Parathyroid adenoma (tissue), 2 donors: ENCODE measurements at regions not wholly inside any gene's neighbourhood (a gene's known extent, or its start where the extent isn't known, plus 50 kb on each side); places are given as distances from the start of the nearest gene placed in this dataset.

Source experiments
- H2AFZ ChIP-seq: fragments of 300-600 bp; sonication (generic); one replicate; pipeline ENCODE4 v1.7.0; 2017; ENCODE audit warnings: antibody characterized with exemption, mild to moderate bottlenecking
- H3K27ac ChIP-seq: fragments of 300-600 bp; sonication (generic); one replicate; pipeline ENCODE4 v1.7.0; 2017
- H3K27me3 ChIP-seq: fragments of 300-600 bp; sonication (generic); one replicate; pipeline ENCODE4 v1.7.0; 2017; ENCODE audit warnings: low read length; ENCODE audit not compliant: control insufficient read depth, insufficient read depth
- H3K36me3 ChIP-seq: fragments of 300-600 bp; sonication (generic); one replicate; pipeline ENCODE4 v1.7.0; 2017; ENCODE audit warnings: low read length; ENCODE audit not compliant: control insufficient read depth, insufficient read depth
- H3K4me1 ChIP-seq: fragments of 300-600 bp; sonication (generic); one replicate; pipeline ENCODE4 v1.7.0; 2017; ENCODE audit warnings: control low read depth
- H3K4me2 ChIP-seq: fragments of 300-600 bp; sonication (generic); one replicate; pipeline ENCODE4 v1.7.0; 2017; ENCODE audit warnings: low read length
- H3K4me3 ChIP-seq: fragments of 300-600 bp; sonication (generic); one replicate; pipeline ENCODE4 v1.7.0; 2017; ENCODE audit warnings: low read depth, low read length
- H3K79me2 ChIP-seq: fragments of 300-600 bp; sonication (generic); one replicate; pipeline ENCODE4 v1.7.0; 2017; ENCODE audit warnings: control low read depth
- H3K9ac ChIP-seq: fragments of 300-600 bp; sonication (generic); one replicate; pipeline ENCODE4 v1.7.0; 2017; ENCODE audit warnings: mild to moderate bottlenecking
- H3K9me3 ChIP-seq: fragments of 300-600 bp; sonication (generic); one replicate; pipeline ENCODE4 v1.7.0; 2017; ENCODE audit warnings: low read length; ENCODE audit not compliant: control insufficient read depth
- TF ChIP-seq, protein P1 (sequence below): fragments of 300-600 bp; sonication (generic); IDR thresholded peaks from one replicate; pipeline ENCODE4 v1.7.0; 2017; ENCODE audit warnings: antibody characterized with exemption, mild to moderate bottlenecking
- donor health status: primary hyperparathyroidism.

DNA sequence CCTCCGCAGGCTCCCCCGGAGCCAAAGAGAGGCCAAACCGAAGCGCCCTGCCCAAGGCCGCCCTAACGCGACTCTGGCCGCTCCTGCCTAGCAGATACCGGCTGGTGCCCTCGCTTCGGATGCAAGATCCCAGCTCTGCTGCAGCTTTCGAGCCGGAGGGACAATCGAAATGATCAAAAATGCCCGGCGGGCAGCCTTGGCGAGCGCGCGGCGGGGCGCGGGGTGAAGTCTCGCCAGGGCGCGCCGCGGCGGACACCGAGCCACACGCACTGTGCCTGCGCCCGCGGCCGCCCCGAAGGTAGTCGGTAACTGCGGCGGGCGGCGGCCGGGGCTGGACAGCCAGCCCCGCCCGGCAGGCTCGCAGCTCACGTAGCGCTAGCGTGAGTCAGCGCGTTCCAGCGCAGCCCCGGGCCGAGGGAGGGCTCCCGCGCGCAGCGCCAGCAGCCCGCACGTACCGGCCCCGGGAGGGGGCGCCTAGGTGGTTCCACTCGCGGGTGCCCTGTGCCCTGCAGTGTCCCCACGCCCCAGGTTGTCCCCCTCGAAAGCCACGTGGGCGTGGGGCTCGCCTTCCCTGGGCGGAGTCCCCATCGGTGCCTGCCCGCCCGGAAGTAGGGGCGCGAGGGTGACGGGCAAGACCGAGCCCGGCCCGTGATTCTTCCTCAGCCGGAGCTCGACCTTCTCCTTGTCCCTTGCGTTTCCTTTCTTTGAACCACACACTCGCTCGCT, 109.2 kb upstream of the EGLN3 start:
- Histone ChIP-seq H3K4me3 (peak overlapping the region; percentile 71), H3K9ac (no peak overlapping the region), H3K4me2 (peak overlapping the region; percentile 87), H3K9me3 (no peaks in the 10 kb centered on the region), H2AFZ (peak overlapping the region; percentile 80), H3K36me3 (no peaks in the 10 kb centered on the region), H3K27me3 (no peaks in the 10 kb centered on the region), H3K27ac (no peak overlapping the region), H3K79me2 (no peaks in the 10 kb centered on the region), H3K4me1 (no peaks in the 10 kb centered on the region)
- TF ChIP-seq, protein P1, sequence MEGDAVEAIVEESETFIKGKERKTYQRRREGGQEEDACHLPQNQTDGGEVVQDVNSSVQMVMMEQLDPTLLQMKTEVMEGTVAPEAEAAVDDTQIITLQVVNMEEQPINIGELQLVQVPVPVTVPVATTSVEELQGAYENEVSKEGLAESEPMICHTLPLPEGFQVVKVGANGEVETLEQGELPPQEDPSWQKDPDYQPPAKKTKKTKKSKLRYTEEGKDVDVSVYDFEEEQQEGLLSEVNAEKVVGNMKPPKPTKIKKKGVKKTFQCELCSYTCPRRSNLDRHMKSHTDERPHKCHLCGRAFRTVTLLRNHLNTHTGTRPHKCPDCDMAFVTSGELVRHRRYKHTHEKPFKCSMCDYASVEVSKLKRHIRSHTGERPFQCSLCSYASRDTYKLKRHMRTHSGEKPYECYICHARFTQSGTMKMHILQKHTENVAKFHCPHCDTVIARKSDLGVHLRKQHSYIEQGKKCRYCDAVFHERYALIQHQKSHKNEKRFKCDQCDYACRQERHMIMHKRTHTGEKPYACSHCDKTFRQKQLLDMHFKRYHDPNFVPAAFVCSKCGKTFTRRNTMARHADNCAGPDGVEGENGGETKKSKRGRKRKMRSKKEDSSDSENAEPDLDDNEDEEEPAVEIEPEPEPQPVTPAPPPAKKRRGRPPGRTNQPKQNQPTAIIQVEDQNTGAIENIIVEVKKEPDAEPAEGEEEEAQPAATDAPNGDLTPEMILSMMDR: no peak

DNA sequence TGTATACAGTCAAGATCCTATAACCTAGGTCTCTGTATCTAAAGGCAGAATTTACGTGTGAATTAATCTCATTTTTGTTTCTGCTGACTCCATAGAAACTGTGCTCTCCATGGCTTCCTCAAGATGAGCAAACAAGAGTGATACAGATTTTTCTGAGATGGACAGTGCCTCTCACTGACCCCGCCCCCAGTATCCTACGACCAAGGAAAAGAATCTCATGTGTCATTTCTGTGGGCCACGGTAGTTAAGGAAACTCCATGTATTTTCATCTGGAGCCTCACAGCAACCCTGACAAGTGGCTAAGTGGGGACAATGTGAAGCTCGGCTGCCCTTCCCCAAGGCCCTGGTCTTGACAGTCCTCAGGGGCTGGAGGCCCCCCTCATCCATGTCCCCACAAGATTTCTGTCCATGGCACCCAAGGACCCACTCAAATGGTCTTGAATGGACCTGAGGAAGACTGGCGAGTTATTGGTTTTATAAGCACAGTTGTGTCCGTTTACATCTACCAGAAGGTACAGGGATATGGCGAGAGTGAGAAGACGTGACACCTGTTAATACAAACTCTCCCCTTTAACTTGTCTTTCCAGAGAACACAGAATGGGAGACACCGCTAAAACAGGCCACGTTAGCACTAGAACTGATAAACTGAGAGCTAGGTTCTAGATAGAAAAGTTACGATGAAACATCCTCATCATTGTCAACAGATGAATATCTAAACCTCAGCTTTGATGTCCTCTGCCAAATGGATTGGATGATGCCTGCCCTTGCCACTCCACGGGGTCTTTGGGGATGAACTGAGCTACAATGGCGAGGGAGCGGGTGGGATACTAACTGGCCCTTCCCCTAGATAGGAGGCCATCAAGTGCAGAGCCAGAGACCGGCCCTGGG, 108.4 kb upstream of the EGLN3 start:
- Histone ChIP-seq H3K9ac (no peak overlapping the region), H3K9me3 (no peaks in the 10 kb centered on the region), H3K27me3 (no peaks in the 10 kb centered on the region), H3K27ac (no peak overlapping the region), H3K36me3 (no peaks in the 10 kb centered on the region), H3K4me1 (no peaks in the 10 kb centered on the region), H2AFZ (peak overlapping the region; percentile 80), H3K4me3 (peak overlapping the region; percentile 71), H3K79me2 (no peaks in the 10 kb centered on the region), H3K4me2 (peak overlapping the region; percentile 87)
- TF ChIP-seq, protein P1: no peak

DNA sequence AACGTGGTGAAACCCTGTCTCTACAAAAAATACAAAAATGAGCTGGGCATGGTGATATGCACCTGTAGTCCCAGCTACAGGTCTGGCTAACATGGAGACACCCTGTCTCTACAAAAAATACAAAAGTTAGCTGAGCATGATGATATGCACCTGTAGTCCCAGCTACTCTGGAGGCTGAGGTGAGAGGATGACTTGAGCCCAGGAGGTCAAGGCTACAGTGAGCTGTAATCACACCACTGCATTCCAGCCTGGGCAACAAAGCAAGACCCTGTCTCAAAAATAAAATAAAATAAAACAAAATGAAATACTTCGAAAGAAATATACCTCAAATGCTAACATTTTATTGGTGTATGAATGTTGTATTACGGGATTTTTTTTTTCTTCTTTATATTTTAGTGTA, 107.6 kb upstream of the EGLN3 start:
- TF ChIP-seq, protein P1: no peak
- no peaks in the 10 kb centered on the region for H3K9me3 ChIP-seq
- no peaks in the 10 kb centered on the region for H3K27me3 ChIP-seq
- no peak overlapping the region for H2AFZ ChIP-seq
- no peak overlapping the region for H3K9ac ChIP-seq
- no peak overlapping the region for H3K27ac ChIP-seq
- no peaks in the 10 kb centered on the region for H3K4me1 ChIP-seq
- H3K36me3 ChIP-seq: no peaks in the 10 kb centered on the region
- H3K79me2 ChIP-seq: no peaks in the 10 kb centered on the region
- no peak overlapping the region for H3K4me3 ChIP-seq
- no peak overlapping the region for H3K4me2 ChIP-seq

DNA sequence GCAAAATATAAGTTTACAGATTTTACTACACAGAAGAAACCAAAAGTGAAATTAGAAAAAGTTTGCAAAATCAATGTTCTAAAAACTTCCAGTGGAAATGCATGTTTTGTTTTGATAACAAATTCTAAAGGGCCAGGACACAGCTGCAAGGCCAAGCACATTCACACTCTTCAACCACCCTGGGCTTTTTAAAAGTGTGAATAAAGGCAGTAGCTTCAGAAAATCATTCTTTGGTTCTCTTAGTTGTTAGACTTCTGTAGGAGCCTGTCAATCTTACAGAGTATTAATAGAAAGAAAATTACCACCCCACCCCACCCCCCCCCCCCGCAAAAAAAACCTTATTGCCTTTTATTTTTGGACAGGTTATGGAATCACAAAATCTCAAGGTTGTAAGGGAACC, 105.2 kb upstream of the EGLN3 start:
- no peaks in the 10 kb centered on the region for H3K36me3 ChIP-seq
- no peak overlapping the region for H2AFZ ChIP-seq
- H3K9me3 ChIP-seq: no peaks in the 10 kb centered on the region
- TF ChIP-seq, protein P1: no peak
- H3K4me1 ChIP-seq: no peaks in the 10 kb centered on the region
- no peak overlapping the region for H3K27ac ChIP-seq
- H3K9ac ChIP-seq: no peak overlapping the region
- no peaks in the 10 kb centered on the region for H3K27me3 ChIP-seq
- no peaks in the 10 kb centered on the region for H3K79me2 ChIP-seq
- H3K4me3 ChIP-seq: no peak overlapping the region
- no peak overlapping the region for H3K4me2 ChIP-seq
